Spleen (tissue), 7 donors: ENCODE measurements at regions not wholly inside any gene's neighbourhood (a gene's known extent, or its start where the extent isn't known, plus 50 kb on each side); places are given as distances from the start of the nearest gene placed in this dataset.
"Not testable (repeated sequence)": the region's sequence is repeated elsewhere in the genome, so short reads cannot be mapped to it uniquely, and the experiment has no call there.

Experiments
- POLR2A ChIP-seq, 3 donors: fragments of 450-650 bp; IDR thresholded peaks; one replicate each; pipeline ENCODE4 v1.5.1; 2017; ENCODE audit warnings: antibody characterized with exemption in 3 of 3, mild to moderate bottlenecking in 1 of 3
- TF ChIP-seq, protein P1 (sequence below), 11 experiments: fragments of 200-600 bp in 7 of 11; fragments of 450-650 bp in 4 of 11; sonication (generic) in 4 of 11; IDR thresholded peaks in 8 of 11; conservative IDR thresholded peaks in 3 of 11; 1 replicate in 7 of 11; 2 replicates in 4 of 11; pipeline versions ENCODE4 v1.4.0 to v1.8.0; 2016 to 2021; ENCODE audit warnings: antibody characterized with exemption in 11 of 11, inconsistent platforms in 4 of 11, mild to moderate bottlenecking in 1 of 11
- donor health status: DM: no; HTN: no; CAD: no; lungs with moderate emphysema.
- donor health status: DM: no; HTN: no; CAD: no.
- donor health status: DM: no; HTN: no; CAD: no.

GRCh38 chr1:234791615-234792014 is 181.6 kb upstream of the IRF2BP2 start:
- not testable (repeated sequence) for TF ChIP-seq POLR2A (IDR thresholded peaks at IDR 0.05)
- TF ChIP-seq, protein P1, sequence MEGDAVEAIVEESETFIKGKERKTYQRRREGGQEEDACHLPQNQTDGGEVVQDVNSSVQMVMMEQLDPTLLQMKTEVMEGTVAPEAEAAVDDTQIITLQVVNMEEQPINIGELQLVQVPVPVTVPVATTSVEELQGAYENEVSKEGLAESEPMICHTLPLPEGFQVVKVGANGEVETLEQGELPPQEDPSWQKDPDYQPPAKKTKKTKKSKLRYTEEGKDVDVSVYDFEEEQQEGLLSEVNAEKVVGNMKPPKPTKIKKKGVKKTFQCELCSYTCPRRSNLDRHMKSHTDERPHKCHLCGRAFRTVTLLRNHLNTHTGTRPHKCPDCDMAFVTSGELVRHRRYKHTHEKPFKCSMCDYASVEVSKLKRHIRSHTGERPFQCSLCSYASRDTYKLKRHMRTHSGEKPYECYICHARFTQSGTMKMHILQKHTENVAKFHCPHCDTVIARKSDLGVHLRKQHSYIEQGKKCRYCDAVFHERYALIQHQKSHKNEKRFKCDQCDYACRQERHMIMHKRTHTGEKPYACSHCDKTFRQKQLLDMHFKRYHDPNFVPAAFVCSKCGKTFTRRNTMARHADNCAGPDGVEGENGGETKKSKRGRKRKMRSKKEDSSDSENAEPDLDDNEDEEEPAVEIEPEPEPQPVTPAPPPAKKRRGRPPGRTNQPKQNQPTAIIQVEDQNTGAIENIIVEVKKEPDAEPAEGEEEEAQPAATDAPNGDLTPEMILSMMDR (IDR thresholded peaks at IDR 0.05 in 8 of 11, conservative IDR thresholded peaks at IDR 0.05 in 3 of 11): not testable (repeated sequence)
